HG03060 (cell line): ENCODE measurements at regions not wholly inside any gene's neighbourhood (a gene's known extent, or its start where the extent isn't known, plus 50 kb on each side); places are given as distances from the start of the nearest gene placed in this dataset.

Source experiments
- ATAC-seq: cut with Tn5 transposase; IDR thresholded peaks from one replicate; pipeline ENCODE4 v1.9.1; 2021; ENCODE audit warnings: low read depth, moderate number of reproducible peaks; ENCODE audit not compliant: unreplicated experiment

- ATAC-seq: no peak
These were observed 243.5 kb upstream of the SALL3 start for GRCh38 chr18:78736015-78736690.

- ATAC-seq: no peak
These were observed 242.4 kb upstream of the SALL3 start for GRCh38 chr18:78737006-78737915.

GRCh38 chr18:78738076-78738690, 241.4 kb upstream of the SALL3 start:
- no peak for ATAC-seq

GRCh38 chr18:78739115-78739514, 240.5 kb upstream of the SALL3 start:
- ATAC-seq: no peak

GRCh38 chr18:78739882-78740677, 239.5 kb upstream of the SALL3 start:
- ATAC-seq: no peak

- no peak for ATAC-seq
These were observed 238.7 kb upstream of the SALL3 start for GRCh38 chr18:78740876-78741275.

GRCh38 chr18:78741381-78742217, 238.0 kb upstream of the SALL3 start:
- ATAC-seq: no peak

- ATAC-seq: no peak
These were observed 237.3 kb upstream of the SALL3 start for GRCh38 chr18:78742218-78742745.

- no peak for ATAC-seq
These were observed 236.5 kb upstream of the SALL3 start for GRCh38 chr18:78743078-78743477.

- ATAC-seq: no peak
These were observed 228.0 kb upstream of the SALL3 start for GRCh38 chr18:78751664-78752063.

GRCh38 chr18:78753240-78753639, 226.4 kb upstream of the SALL3 start:
- ATAC-seq: no peak

- no peak for ATAC-seq
These were observed 225.1 kb upstream of the SALL3 start for GRCh38 chr18:78754311-78755043.

GRCh38 chr18:78757014-78757413, 222.6 kb upstream of the SALL3 start:
- no peak for ATAC-seq

- ATAC-seq: no peak
These were observed 221.1 kb upstream of the SALL3 start for GRCh38 chr18:78758496-78758895.

- ATAC-seq: no peak
These were observed 216.9 kb upstream of the SALL3 start for GRCh38 chr18:78762753-78763152.

- ATAC-seq: no peak
These were observed 215.1 kb upstream of the SALL3 start for GRCh38 chr18:78764544-78764943.

- ATAC-seq: no peak
These were observed 214.5 kb upstream of the SALL3 start for GRCh38 chr18:78765142-78765541.

GRCh38 chr18:78765637-78766281, 213.9 kb upstream of the SALL3 start:
- ATAC-seq: no peak
